AG04449 (cell line): ENCODE measurements at regions not wholly inside any gene's neighbourhood (a gene's known extent, or its start where the extent isn't known, plus 50 kb on each side); places are given as distances from the start of the nearest gene placed in this dataset.

Experiments used
- CTCF ChIA-PET: fragments of 350-600 bp; formaldehyde crosslinking; extraction: SDS; loops from one replicate; lab custom pipeline; 2021; ENCODE audit warnings: antibody characterized with exemption; lab: Yijun Ruan, JAX
- POLR2A ChIA-PET: fragments of 400-600, 350-600 bp; formaldehyde crosslinking; extraction: SDS; loops from one replicate; lab custom pipeline; 2020; ENCODE audit warnings: antibody characterized with exemption, inconsistent platforms; lab: Yijun Ruan, JAX
- DNase-seq: peaks from one replicate; pipeline ENCODE4 v3.0.0-alpha.2; 2010; ENCODE audit warnings: low read depth, low spot score
- H3K4me3 ChIP-seq: 2 replicates; pipeline ENCODE4 v1.5.1; 2011; ENCODE audit warnings: low read depth, mild to moderate bottlenecking, control low read depth, low read length
- TF ChIP-seq, protein P1 (sequence below): IDR thresholded peaks from one replicate; pipeline ENCODE4 v1.5.1; 2011; ENCODE audit warnings: mild to moderate bottlenecking, moderate library complexity, low read length, control low read depth, inconsistent platforms; ENCODE audit not compliant: insufficient read depth; ENCODE audit errors: missing control alignments

DNA sequence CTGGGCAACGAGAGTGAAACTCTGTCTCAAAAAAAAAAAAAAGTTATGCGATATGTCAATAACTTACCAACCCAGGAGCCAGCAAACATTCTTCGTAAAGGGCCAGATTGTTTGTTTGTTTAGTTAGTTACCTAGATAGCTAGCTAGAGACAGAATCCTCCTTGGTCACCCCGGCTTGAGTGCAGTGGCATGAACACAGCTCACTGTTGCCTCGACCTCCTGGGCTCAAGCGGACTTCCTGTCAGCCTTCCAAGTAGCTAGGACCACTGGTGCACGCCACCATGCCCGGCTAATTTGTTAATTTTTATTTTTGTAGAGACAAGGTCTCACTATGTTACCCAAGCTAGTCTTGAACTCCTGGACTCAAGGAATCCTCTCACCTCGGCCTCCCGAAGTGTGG, 113.0 kb downstream of the LITAF start:
- CTCF ChIA-PET, result interaction anchor here (0.7 kb wide), 2 partner anchors 65 to 168 kb away, joined by 3 read pairs; no protein-coding TSS in a partner anchor
- TF ChIP-seq, protein P1, sequence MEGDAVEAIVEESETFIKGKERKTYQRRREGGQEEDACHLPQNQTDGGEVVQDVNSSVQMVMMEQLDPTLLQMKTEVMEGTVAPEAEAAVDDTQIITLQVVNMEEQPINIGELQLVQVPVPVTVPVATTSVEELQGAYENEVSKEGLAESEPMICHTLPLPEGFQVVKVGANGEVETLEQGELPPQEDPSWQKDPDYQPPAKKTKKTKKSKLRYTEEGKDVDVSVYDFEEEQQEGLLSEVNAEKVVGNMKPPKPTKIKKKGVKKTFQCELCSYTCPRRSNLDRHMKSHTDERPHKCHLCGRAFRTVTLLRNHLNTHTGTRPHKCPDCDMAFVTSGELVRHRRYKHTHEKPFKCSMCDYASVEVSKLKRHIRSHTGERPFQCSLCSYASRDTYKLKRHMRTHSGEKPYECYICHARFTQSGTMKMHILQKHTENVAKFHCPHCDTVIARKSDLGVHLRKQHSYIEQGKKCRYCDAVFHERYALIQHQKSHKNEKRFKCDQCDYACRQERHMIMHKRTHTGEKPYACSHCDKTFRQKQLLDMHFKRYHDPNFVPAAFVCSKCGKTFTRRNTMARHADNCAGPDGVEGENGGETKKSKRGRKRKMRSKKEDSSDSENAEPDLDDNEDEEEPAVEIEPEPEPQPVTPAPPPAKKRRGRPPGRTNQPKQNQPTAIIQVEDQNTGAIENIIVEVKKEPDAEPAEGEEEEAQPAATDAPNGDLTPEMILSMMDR, result no peak
- POLR2A ChIA-PET, result no interaction called here
- DNase-seq, result no peak
- no peak overlapping the region for H3K4me3 ChIP-seq

DNA sequence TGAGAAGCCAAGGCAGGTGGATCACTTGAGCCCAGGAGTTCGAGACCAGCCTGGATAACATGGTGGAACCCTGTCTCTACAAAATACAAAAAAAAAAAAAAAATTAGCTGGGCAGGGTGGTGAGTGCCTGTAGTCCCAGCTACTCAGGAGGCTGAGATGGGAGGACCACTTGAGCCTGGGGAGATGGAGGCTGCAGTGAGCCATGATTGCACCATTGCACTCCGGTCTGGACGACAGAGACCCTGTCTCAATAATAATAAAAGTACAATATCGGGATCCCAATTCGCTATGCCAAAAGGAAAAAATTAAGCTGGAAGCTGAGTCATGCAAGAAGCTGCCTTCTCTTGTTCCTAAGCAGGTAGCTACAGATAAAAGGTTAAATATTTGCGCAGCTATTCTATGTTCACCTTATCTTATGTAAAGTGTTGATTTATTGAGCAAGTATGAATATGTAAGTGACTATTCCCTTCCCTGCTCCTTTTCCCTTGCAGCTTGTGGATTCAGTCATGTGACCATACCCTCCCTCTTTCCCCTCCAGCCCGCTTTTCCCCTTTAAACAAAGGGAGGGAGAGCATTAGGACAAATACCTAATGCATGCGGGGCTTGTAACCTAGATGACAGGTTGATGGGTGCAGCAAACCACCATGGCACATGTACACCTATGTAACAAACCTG, 112.0 kb downstream of the LITAF start:
- ChIA-PET POLR2A (no interaction called here), CTCF (no interaction called here)
- no peak overlapping the region for H3K4me3 ChIP-seq
- TF ChIP-seq, protein P1, result no peak
- no peak for DNase-seq

DNA sequence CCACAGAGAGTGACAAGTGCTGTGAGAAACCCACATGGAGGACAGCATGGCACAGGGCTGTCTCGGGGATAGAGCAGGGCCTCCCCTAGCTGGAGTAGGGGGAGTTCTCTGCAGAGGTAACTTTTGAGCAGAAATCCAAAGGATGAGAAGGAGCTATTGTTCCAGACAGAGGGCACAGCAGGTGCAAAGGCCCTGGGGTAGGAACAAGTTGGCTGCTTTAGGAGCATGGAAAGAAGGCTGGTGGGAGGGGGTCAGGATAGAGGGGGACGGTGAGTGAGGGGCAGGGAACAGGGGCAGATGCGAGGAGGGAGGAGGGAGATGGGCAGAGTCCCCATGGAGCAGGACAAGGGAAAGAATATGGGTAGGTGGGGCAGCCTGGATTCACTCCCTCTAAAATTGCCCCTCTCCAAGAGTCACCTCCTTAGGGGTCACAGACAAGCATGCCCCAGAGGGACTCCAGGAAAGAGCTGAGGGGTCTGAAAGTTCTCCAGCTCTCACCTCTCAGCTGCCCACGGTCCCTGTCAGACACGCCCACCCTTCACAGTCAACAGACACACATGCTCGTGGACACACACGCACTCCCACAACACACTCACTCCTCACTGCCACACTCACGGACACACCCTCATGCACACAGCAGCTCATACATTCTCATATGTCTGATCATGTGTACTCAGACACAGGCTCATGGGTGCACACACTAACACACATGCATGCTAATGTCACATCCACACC, 110.7 kb downstream of the LITAF start:
- H3K4me3 ChIP-seq, result no peak overlapping the region
- TF ChIP-seq, protein P1, result no peak
- no peak for DNase-seq
- POLR2A ChIA-PET, result no interaction called here
- CTCF ChIA-PET, result no interaction called here

DNA sequence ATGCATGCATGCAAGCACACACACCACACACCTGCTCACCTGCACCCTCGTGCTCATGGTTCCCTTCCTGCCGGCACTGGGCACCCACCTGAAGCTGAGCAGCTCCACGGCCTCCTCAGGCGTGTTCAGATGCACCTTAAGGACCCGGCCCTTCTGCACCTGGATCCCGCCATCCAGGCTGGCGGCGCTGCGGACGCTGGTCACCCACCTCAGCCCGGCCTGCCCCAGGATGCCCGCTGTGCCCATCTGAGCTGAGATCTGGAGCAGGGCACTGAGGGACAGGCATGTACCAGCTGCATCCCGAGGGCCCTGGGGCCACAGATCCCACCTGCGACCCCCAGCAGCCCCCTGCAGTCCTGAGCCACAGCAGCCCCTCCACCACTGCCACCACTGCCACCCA, 110.0 kb downstream of the LITAF start:
- no peak for DNase-seq
- ChIA-PET POLR2A (no interaction called here), CTCF (no interaction called here)
- TF ChIP-seq, protein P1, result no peak
- no peak overlapping the region for H3K4me3 ChIP-seq

DNA sequence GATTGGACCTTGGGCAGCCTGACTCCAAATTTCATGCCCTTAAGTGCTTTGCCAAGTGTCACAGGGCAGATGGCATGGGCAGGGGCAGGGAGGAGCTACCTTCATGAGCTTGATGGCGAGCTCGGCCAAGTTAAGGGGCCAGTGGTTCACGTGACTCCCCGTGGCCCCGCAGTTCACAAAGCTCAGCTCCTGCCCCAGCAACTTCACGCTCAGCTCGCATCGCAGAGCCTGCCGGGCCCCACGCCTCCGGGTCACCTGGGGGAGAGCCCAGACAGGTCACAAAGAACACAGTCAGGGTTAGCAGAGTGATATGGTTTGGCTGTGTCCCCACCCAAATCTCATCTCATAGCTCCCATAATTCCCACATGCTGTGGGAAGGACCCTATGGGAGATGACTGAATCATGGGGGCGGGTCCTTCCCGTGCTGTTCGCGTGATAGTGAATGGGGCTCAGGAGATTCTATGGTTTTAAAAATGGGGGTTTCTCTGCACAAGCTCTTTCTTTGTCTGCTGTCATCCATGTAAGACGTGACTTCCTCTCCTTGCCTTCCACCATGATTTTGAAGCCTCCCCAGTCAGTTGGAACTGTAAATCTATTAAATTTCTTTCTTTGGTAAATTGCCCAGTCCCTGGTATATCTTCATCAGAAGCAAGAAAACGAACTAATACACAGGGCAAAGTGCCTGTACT, 108.1 kb downstream of the LITAF start:
- TF ChIP-seq, protein P1, result no peak
- no peak overlapping the region for H3K4me3 ChIP-seq
- CTCF ChIA-PET, result no interaction called here
- POLR2A ChIA-PET, result no interaction called here
- no peak for DNase-seq

DNA sequence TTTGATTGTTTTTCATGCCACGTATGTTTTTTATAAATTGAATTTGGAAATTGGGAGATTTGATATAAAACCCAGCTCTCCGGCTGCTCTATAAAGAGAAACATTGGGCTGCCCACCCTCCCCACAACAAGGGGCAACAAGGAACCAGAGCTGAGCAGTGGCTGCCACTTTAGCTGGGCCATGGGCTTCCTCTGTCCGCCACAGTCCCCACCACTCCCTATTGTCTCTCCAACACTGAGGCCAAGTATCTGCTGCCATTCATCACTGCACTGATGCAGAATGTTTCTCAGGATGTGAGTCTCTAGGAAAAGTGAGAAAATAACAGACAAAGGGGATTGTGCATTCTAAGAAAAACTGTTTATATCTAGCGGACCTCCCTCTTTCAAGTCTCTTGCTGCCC, 106.8 kb downstream of the LITAF start:
- ChIA-PET CTCF (no interaction called here), POLR2A (no interaction called here)
- TF ChIP-seq, protein P1, result no peak
- no peak for DNase-seq
- H3K4me3 ChIP-seq, result no peak overlapping the region
